GM19043 (cell line): ENCODE measurements at regions not wholly inside any gene's neighbourhood (a gene's known extent, or its start where the extent isn't known, plus 50 kb on each side); places are given as distances from the start of the nearest gene placed in this dataset.
A peak's percentile ranks its signal among the peaks of the same experiment; 100 is the strongest.

Experiments
- ATAC-seq: cut with Tn5 transposase; IDR thresholded peaks from one replicate; pipeline ENCODE4 v1.9.1; 2021; ENCODE audit warnings: low read depth; ENCODE audit not compliant: unreplicated experiment

DNA sequence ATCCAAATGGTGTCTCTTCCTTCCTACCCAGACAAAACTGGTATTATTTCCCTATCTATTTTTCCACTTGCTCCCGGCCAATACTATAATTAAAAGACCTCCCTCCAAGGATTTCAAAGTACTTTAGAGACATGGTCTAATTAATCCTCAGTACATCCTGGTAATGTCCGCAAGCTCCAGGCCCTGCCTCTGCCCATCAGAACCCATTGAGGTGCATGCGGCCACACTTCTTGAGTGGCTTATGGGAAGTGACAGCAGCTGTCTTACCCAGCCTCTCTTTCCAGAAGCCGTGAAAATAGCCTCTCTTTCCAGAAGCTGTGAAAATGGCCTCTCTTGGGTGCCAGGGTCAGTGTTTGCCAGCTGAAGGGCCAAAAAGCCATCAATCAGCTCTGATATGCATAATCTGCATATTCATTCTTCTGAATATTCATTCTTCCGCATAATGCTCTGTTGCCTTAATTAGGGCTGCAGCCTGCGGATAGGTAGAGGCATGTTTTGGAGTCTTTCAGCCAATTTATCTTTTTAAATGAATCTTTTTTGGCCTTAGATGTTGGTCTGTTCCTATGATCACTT lies 148.4 kb upstream of the TMTC4 start:
- ATAC-seq: no peak

DNA sequence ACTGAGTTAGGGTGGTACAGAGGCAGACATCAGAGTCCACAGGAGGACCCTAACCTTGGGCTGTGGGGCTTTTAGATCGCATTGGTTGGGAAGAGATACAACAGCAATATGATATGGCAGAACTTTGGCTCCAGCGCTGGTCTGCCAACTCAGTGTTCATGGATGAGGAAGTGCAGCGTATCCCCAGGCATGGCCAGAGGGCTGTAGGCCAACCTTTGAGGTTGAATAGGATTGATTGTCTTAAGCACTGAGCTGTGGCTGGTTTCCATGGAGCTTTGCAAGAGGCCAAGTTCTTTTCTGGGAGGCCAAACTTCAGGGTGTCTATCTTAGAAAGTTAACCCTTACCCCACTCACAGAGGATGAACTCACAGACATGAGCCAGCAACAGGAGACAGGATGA lies 144.1 kb upstream of the TMTC4 start:
- ATAC-seq: no peak

DNA sequence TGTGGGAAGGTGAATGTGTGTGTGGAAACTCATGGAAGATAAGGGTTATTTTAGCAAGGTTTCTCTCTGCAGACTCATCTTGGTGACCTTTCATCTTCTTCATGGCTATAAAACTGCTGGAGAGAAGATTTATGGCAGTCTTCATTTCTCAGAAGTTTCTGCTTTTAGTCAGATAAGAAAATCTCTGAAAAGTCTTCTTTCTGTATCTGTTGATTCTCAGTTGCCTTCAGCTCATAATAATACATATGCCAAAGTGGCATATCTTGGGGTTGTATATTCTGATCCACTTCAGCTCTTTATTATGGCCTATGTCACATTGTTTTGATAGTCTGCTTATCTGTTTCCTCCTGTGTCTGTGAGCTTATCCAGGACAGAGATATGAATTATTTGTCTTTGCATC lies 143.3 kb upstream of the TMTC4 start:
- no peak for ATAC-seq

DNA sequence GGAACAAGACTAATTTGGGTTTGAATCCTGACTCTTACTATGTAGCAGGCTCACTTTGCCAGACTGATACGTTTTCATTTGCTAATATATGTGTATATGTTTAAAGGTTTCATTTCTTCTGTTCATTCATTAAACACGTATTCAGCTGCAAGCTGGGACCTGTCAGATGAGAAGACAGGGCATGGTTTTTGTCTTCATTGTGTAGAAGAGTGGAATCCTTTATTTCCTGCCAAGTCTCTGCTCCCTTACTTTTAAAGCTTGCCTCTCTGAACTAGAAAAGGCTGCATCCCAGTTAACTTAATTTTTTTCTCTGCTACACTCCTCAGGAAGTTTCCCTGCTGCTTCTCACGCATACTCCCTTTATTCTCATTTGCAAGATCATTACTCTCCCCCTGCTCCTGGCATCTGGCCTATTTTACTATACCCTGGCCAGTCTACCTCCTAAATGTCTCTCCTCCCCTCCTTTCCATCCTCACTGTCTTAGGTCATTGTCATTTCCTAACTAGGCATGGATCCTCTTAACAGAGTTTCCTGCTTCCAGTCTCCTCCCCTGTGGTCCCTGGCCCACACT lies 141.0 kb upstream of the TMTC4 start:
- ATAC-seq: no peak

DNA sequence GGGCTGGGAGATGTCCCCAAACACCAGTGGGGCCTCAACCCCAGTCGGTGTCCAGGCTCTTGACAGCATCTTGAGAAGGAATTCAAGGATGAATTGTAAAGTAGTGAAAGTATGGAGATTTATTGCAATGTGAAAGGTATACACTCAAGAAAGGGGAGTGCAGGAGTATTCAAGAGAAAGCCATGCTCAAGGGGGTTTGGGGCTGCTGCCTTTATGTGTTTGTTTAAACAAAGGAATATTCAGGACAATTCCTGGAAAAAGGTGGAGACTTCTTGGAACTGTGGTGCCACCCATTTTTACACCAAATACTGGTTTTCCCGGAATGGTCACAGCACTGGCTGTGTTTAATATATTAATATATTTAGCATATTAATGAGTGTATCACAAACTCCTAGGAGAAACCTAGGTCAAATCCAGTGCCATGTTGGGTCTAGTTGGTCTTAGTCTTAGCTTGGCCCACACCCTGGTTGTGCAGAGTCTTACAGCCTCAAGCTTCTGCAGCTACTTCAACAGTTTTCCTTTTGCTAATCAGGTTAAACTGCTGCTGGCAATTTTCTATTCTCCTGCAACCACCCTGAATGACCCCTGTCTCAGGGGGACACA lies 138.5 kb upstream of the TMTC4 start:
- no peak for ATAC-seq

DNA sequence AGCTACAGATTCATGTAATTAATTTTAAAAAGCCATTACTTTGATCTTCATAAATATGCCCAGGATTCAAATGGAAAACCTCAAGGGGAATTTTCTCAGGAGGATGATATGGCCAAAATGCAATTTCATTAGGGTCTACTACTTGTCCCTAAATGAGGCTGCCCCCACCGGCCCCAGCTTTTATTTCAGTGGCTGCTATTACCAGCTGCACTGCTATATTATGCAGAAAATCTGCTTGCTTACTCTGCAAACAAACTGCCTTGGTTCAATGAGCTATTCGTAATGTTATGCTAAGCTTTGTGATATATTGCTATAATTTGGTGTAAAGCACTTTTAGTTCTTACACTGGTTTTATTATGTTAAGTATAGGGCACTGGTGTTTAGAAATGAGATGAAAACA lies 137.3 kb upstream of the TMTC4 start:
- ATAC-seq: no peak

DNA sequence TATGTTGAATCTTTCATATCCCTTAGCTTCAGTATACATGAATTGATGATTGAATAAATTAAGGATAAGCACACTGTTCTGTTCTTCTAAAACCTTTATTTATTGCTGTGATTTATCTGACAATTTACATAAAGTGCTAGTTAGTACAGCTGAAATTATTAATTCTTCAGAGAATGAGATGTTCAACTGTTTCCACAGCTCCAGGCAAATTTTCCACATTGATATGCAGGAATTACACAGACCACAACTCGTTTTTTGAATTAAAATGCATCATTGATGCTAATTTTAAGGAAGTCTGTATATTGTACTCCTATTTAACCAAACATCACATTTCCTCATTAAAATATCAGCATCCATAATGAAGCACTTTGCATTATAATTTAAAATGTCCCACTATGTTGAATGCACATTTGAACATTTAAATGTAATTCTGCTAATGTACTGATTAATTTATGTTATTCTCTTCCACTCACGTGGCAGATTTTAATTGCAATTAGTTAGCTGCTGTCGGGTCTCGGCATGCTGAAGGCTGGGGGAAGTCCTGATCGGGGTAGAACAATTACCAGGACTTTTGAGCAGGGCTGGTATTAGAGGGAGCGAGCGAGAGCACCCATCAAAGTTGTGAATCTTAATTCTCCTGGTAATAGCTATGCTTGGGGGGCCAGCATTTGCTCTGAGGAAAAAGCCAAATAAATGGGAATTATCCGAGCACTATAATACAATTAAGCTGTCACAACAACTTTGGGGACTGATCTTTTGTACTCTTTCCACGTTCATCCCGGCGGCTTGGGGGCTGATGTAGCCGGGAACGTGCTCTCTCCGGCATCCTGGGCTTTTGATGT lies 136.7 kb upstream of the TMTC4 start:
- no peak for ATAC-seq

DNA sequence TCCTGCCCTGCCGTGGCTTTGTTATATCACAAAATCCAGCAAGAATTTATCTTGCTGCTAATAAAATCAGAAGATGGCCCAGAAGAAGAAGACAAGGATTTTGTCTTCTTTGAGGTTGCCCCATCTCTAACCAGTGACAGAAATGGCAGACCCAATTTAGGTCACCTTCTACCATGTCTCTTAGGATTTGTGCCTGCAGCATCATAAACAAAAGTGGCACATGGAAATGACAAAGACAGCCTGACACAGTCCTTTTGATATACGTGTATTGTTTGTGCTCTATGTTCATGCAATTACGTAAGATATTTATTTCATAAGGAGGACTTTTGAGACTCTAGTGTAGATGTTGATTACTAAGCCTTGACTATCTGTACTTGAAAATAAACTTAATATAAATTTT lies 135.9 kb upstream of the TMTC4 start:
- ATAC-seq: no peak

DNA sequence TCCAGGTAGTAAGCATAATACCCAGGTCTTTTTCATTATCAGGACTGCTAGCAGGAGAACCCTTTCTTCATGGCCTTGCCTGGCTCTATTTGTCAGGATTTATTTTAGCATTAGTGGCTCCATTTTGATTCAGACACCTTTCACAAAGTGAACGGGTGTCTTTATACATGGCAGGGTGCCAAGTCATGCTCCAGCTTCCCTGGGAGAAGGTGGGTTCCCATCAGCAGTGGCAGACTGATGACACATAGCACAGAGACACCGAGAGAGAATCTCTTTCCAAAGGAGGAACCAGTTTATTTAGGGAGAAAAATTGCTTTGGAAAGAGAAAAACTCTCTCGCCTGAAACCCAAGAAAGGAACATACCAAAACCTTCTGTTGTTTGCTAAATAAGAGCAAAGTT lies 135.3 kb upstream of the TMTC4 start:
- ATAC-seq: no peak

DNA sequence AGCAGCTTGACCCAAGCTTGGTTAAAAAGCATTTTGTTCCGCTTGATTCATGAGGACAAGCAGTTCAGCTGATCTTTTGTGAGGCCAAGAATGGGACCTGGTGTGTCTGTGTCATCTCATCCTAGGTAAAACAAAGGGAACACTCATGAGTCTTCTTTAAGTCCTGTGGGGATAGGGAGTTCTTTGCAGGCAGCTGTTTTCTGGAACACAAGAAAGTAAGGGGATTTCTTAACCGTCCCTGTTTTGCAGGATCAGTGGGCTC lies 134.5 kb upstream of the TMTC4 start:
- no peak for ATAC-seq

DNA sequence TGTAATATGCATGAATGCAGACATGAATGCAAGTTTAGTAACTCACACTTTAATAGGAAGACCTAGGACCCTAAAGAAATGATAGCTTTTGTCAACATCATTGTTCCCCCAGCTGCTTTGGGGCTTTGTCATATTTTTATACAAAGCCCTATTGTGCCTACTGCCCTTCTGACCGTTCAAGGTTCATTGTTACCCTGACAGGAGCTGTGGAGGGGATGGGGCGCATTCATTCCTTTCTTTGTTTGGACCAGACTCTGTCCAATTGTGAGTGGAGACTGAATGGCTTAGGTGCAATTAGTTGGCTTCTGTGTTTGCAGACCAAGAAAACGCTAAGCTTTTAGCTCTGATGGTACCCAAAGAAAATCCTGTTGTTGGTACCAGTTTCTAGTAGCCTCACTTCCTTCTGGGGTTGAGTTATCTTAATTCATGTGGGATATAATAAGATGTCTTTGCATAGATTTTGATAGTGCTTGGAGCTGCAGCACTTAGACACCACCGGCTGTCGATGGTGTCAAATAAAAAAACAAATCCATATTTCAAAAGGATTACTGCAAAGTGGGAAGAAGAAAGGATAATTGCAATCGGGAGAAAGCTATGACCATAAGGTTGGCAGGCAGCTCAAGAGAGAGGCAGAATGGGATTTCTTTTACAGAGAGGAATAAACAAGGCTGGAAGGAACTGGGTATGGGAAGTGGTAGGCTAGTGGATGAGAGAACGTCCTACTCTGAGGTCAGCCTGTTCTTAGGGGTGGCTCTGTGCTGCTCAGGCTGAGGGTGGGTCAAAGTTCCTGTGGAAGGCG lies 133.9 kb upstream of the TMTC4 start:
- ATAC-seq: no peak

DNA sequence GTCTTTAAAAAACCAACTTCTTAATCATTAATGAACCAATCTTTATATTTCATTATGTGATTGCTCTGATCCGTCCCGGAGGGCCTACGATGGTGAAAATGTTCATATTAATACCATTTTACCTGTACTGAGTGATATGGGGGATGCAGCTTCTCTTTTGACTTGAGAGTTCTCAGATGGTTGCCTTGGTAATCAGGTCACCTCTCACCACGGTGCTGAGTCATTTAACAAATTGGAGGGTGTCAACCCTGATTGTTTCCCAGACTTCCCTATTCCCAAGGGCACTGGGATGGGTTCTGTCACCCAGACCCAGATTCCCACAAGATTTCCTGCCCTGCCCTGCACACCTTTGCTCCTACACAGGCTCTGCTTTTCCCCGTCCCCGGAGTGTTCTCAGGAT lies 128.5 kb upstream of the TMTC4 start:
- no peak for ATAC-seq

DNA sequence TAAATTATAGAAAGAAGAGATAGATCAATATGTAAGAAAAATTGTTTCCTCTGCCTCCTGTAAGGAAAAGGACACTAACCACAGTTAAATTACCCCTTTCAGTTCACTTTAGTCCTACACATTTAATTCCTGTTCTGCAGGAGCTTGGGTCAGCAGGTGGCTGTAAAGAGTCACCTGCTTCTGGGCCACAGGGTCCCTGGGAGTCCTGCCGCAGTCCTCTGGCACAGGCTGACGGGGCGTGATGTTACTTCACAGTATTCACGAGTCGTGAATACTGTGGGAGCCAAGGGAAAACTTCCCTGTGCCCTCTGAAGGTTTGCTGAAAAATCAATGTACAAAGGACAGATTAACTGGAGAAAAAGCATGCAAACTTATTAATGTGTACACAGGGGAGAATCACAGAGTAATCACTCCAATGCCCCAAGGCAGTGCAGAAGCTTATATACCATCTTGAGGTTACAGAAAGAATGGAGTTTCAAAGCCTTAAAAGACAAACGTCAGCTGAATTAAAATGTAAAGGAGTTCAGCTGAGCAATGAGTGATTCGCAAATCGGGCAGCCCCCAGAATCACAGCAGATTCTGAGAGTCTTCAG lies 125.8 kb upstream of the TMTC4 start:
- no peak for ATAC-seq

DNA sequence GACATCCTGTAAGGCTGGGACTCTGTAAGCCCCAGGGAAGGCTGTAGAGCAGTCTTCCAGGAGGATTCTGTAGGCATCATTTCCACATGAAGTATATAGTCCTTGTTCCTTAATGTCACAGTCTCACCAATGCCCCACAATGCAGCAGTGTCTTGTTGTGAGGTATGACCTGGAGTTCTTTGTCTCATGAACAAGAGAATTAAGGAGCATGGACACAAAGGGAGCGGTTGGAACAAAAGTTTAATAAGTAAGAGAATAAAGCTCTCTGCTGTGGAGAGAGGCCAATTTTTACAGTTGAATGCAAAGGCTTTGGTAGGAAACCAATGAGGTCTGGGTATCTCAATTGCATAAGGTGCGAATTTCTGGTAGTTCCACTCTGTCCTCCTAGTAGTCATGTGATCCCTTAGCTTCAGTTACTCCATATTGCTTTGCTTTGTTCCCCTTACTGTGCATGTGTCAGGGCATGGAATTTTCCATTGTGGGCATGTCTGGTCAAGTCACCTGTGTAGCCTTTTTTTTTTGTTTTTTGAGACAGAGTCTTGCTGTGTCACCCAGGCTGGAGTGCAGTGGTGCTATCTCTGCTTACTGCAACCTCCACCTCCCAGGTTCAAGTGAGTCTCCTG lies 124.3 kb upstream of the TMTC4 start:
- no peak for ATAC-seq

DNA sequence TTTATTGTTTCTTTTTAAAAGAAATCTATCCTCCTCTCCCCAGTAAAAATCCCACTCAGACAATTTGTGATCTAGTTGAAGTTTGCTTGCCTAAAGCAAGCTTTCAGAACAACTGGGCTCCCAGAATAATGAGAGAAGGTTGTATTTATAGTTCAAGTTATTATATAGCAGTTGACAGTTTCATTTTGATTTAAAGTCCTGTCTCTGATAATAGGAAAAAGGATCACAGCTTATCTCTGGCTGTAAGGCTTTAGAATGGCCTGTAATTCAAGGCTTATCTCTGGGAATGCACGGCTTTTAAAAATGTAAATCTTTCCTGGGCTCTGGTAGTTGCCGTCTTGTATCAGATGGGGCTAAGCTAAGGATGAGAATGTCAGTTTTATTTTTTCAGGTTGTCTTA lies 123.3 kb upstream of the TMTC4 start:
- ATAC-seq: no peak

DNA sequence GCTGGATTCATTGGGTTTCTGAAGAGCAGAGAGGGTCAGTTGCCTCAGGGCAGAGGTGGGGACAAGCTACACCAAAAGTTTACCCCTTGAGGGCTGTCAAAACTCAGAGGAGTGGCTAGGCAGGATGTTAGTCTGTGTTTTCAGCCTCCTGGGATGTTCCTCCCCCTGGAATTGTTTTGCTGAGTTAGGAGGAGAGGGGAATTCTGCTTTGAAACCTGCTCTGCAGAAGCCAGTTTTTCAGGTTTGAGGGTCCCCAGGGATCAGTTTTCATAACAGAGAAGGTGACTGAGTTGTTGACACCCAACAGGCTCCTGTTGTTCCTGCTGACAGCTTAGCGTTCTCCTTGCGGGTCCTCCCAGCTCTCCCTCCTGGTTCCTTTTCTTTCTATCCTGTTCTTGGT lies 121.9 kb upstream of the TMTC4 start:
- no peak for ATAC-seq

DNA sequence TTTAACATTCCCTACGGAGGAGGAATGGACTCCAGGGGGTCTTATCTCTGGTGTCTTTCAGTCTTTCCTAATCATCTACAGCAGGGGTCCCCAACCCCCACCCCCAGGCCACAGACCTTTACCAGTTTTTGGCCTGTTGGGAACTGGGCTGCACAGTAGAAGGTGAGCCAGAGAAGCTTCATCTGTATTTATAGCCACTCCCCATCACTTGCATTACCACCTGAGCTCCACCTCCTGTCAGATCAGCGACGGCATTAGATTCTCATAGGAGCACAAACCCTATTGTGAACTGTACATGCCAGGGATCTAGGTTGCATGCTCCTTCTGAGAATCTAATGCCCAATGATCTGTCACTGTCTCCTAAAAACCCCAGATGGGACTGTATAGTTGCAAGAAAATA lies 120.0 kb upstream of the TMTC4 start:
- no peak for ATAC-seq

DNA sequence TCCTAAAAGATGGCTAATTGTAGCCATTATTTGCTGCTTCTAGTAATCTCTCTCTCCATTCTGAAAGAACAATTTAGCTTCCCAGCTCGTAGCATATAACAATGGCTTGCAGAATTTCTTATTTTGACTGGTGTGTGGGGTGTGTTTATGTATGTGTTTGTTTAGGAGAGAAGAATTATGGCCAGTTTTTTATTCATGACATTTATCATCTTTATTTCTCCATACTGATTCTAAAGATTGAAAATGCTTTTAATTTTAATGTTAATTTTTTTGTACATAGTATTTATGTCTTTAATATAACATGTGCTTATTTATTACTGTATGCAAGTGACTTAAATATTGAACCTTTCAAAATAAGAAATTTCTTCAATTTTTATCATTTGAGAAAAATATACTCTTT lies 115.8 kb upstream of the TMTC4 start:
- ATAC-seq: no peak

DNA sequence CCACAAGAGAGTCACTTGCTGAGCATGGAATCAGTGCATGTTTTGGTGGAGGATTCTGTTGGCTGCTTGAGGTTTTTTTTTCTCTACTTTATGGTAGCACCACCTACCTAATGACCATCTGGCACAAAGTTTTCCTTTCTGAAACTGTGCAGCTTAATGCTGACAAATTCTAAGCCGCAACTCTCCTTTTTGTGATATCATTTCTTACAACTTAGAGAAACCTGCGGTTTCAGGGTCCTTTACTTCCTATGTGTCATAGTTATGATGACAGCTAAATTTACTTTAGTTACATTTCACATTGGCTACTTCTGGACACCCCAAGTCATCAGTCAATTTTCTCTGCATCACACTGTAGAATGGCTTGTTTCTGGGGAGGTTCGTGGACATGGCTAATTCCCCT lies 115.4 kb upstream of the TMTC4 start:
- ATAC-seq: peak; percentile 71

DNA sequence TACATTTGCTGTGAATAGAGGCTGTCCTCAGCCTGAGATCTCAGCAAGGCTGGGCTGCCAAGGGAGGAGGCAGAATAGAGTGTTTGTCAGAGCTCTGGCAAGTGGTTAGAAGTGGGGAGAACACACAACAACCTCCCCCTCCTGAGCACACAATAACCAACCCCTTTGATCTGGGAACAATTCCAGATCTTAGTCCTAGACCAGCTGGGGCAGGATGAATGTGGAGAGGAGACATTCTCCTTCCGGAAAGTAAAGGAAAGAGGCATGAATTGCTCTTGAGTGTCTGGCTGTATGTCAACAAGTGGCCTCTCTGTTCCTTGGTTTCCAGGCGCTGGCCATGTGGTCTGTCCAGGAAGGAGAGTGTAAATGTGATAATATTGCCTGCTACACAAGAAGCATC lies 114.9 kb upstream of the TMTC4 start:
- no peak for ATAC-seq
